CD4-positive, alpha-beta T cell (primary cell): ENCODE measurements at regions not wholly inside any gene's neighbourhood (a gene's known extent, or its start where the extent isn't known, plus 50 kb on each side); places are given as distances from the start of the nearest gene placed in this dataset.

Source experiments
- ATAC-seq: fragments of 200-7000 bp; cut with Tn5 transposase; one replicate; pipeline ENCODE4 v1.10.0; 2022; ENCODE audit warnings: mild to moderate bottlenecking; ENCODE audit not compliant: poor library complexity
- CTCF ChIA-PET: fragments of 350-600 bp; sonication (Branson Sonifier 250); formaldehyde crosslinking; loops from one replicate; lab custom pipeline; 2021; ENCODE audit warnings: antibody characterized with exemption, inconsistent platforms; lab: Charles Lee
- POLR2A ChIA-PET: fragments of 350-600 bp; sonication (Branson Sonifier 250); formaldehyde crosslinking; loops from one replicate; lab custom pipeline; 2021; ENCODE audit warnings: antibody characterized with exemption, inconsistent platforms; lab: Charles Lee
- DNase-seq, 14 experiments: peaks; one replicate each; pipeline ENCODE4 v3.0.0-alpha.2; 2013 to 2020; ENCODE audit warnings: mixed read lengths in 2 of 14
- H3K27ac ChIP-seq, 2 donors: one replicate each; pipeline versions ENCODE4 v1.5.1 to v1.7.0; 2013; ENCODE audit warnings: low read length in 2 of 2, low read depth in 1 of 2, mild to moderate bottlenecking in 1 of 2
- H3K27me3 ChIP-seq, 2 experiments: 1 replicate in 1 of 2; 2 replicates in 1 of 2; pipeline versions ENCODE4 v1.6.1 to v1.7.0; 2013; ENCODE audit warnings: low read length in 2 of 2, control low read depth in 1 of 2, mild to moderate bottlenecking in 1 of 2, moderate library complexity in 1 of 2; ENCODE audit not compliant: insufficient read depth in 2 of 2, control insufficient read depth in 1 of 2
- H3K36me3 ChIP-seq: one replicate; pipeline ENCODE4 v1.6.1; 2013; ENCODE audit warnings: low read length, control low read depth; ENCODE audit not compliant: insufficient read depth
- H3K4me1 ChIP-seq: one replicate; pipeline ENCODE4 v1.6.1; 2013; ENCODE audit warnings: low read length, control low read depth; ENCODE audit not compliant: insufficient read depth
- H3K4me3 ChIP-seq: one replicate; pipeline ENCODE4 v1.5.1; 2013; ENCODE audit warnings: mild to moderate bottlenecking, low read length, moderate library complexity
- H3K9me3 ChIP-seq, 2 experiments: 1 replicate in 1 of 2; 2 replicates in 1 of 2; pipeline versions ENCODE4 v1.6.1 to v1.7.0; 2013; ENCODE audit warnings: low read length in 2 of 2, mild to moderate bottlenecking in 2 of 2, control low read depth in 1 of 2, moderate library complexity in 1 of 2; ENCODE audit not compliant: control insufficient read depth in 1 of 2, insufficient read depth in 1 of 2
- H3K27ac Mint-ChIP-seq: one replicate; pipeline ENCODE4 v1.8.0; 2020; ENCODE audit warnings: mixed read lengths
- H3K27me3 Mint-ChIP-seq: one replicate; pipeline ENCODE4 v1.8.0; 2021; ENCODE audit warnings: mixed read lengths
- H3K36me3 Mint-ChIP-seq: one replicate; pipeline ENCODE4 v1.8.0; 2021; ENCODE audit warnings: low read depth, mixed read lengths
- H3K4me1 Mint-ChIP-seq: one replicate; pipeline ENCODE4 v1.8.0; 2021; ENCODE audit warnings: low read depth, mixed read lengths
- H3K4me3 Mint-ChIP-seq: one replicate; pipeline ENCODE4 v1.8.0; 2020; ENCODE audit warnings: mild to moderate bottlenecking, mixed read lengths
- H3K9me3 Mint-ChIP-seq: one replicate; pipeline ENCODE4 v1.8.0; 2020; ENCODE audit warnings: mixed read lengths
- intact Hi-C, 2 experiments: fragments of 100-400 bp; cut with DNase I in 1 of 2; cut with micrococcal nuclease in 1 of 2; formaldehyde crosslinking; loops; one replicate each; pipeline versions ENCODE4 v1.15.1 to v1.9.0; 2023 to 2025; cut with DNase I, micrococcal nuclease
- TF ChIP-seq, protein P1 (sequence below): fragments of 200-600 bp; IDR thresholded peaks from one replicate; pipeline ENCODE4 v1.8.0; 2022; ENCODE audit warnings: antibody characterized with exemption, mild to moderate bottlenecking

- H3K27ac Mint-ChIP-seq, result no peak overlapping the region
- TF ChIP-seq, protein P1, sequence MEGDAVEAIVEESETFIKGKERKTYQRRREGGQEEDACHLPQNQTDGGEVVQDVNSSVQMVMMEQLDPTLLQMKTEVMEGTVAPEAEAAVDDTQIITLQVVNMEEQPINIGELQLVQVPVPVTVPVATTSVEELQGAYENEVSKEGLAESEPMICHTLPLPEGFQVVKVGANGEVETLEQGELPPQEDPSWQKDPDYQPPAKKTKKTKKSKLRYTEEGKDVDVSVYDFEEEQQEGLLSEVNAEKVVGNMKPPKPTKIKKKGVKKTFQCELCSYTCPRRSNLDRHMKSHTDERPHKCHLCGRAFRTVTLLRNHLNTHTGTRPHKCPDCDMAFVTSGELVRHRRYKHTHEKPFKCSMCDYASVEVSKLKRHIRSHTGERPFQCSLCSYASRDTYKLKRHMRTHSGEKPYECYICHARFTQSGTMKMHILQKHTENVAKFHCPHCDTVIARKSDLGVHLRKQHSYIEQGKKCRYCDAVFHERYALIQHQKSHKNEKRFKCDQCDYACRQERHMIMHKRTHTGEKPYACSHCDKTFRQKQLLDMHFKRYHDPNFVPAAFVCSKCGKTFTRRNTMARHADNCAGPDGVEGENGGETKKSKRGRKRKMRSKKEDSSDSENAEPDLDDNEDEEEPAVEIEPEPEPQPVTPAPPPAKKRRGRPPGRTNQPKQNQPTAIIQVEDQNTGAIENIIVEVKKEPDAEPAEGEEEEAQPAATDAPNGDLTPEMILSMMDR, result no peak
- ATAC-seq, result no peak
- POLR2A ChIA-PET, result no interaction called here
- no peaks in the 10 kb centered on the region for H3K9me3 Mint-ChIP-seq
- Histone ChIP-seq H3K36me3 (no peaks in the 10 kb centered on the region), H3K9me3 (no peaks in the 10 kb centered on the region), H3K27me3 (no peaks in the 10 kb centered on the region), H3K4me3 (no peak overlapping the region), H3K4me1 (no peaks in the 10 kb centered on the region), H3K27ac (no peak overlapping the region)
- intact Hi-C loops, result no loop called here
- DNase-seq, result no peak
- H3K4me3 Mint-ChIP-seq, result no peak overlapping the region
- H3K36me3 Mint-ChIP-seq, result no peaks in the 10 kb centered on the region
- H3K27me3 Mint-ChIP-seq, result no peaks in the 10 kb centered on the region
- CTCF ChIA-PET, result no interaction called here
- no peaks in the 10 kb centered on the region for H3K4me1 Mint-ChIP-seq
Measured at GRCh38 chr7:118531566-118531965, 307.1 kb downstream of the ANKRD7 start.

- Histone ChIP-seq H3K9me3 (peaks cover 0 to 1% of the 10 kb centered on the region in 2 experiments), H3K36me3 (no peaks in the 10 kb centered on the region), H3K27me3 (no peaks in the 10 kb centered on the region), H3K4me3 (no peak overlapping the region), H3K27ac (no peak overlapping the region), H3K4me1 (no peaks in the 10 kb centered on the region)
- ChIA-PET CTCF (no interaction called here), POLR2A (no interaction called here)
- TF ChIP-seq, protein P1, result no peak
- DNase-seq, result no peak
- no peak overlapping the region for H3K27ac Mint-ChIP-seq
- H3K27me3 Mint-ChIP-seq, result no peaks in the 10 kb centered on the region
- no peak for ATAC-seq
- no peaks in the 10 kb centered on the region for H3K4me1 Mint-ChIP-seq
- H3K9me3 Mint-ChIP-seq, result peaks cover 5% of the 10 kb centered on the region
- no peak overlapping the region for H3K4me3 Mint-ChIP-seq
- intact Hi-C loops, result no loop called here
- no peaks in the 10 kb centered on the region for H3K36me3 Mint-ChIP-seq
Measured at GRCh38 chr7:118559207-118559606, 334.7 kb downstream of the ANKRD7 start.

GRCh38 chr7:118563311-118563710, 338.8 kb downstream of the ANKRD7 start:
- Mint-ChIP-seq H3K4me3 (no peak overlapping the region), H3K4me1 (no peaks in the 10 kb centered on the region), H3K27ac (no peak overlapping the region), H3K27me3 (no peaks in the 10 kb centered on the region), H3K36me3 (no peaks in the 10 kb centered on the region), H3K9me3 (peaks cover 5% of the 10 kb centered on the region)
- ChIA-PET CTCF (no interaction called here), POLR2A (no interaction called here)
- DNase-seq (no peak), ATAC-seq (no peak)
- Histone ChIP-seq H3K27me3 (no peaks in the 10 kb centered on the region), H3K27ac (no peak overlapping the region), H3K36me3 (no peaks in the 10 kb centered on the region), H3K4me1 (no peaks in the 10 kb centered on the region), H3K4me3 (no peak overlapping the region), H3K9me3 (peaks cover 0 to 4% of the 10 kb centered on the region in 2 experiments)
- TF ChIP-seq, protein P1, result no peak
- intact Hi-C loops, result no loop called here
